Nephron progenitor cell (in vitro differentiated cells): ENCODE measurements at regions not wholly inside any gene's neighbourhood (a gene's known extent, or its start where the extent isn't known, plus 50 kb on each side); places are given as distances from the start of the nearest gene placed in this dataset.

Source experiments
- DNase-seq: peaks from one replicate; pipeline ENCODE4 v3.0.0; 2021
- H3K27ac Mint-ChIP-seq: 2 replicates; pipeline ENCODE4 v1.8.0; 2021; ENCODE audit warnings: mild to moderate bottlenecking, moderate library complexity, mixed read lengths
- H3K27me3 Mint-ChIP-seq: 2 replicates; pipeline ENCODE4 v1.8.0; 2021; ENCODE audit warnings: mild to moderate bottlenecking, low read depth, mixed read lengths; ENCODE audit not compliant: poor library complexity
- H3K36me3 Mint-ChIP-seq: 2 replicates; pipeline ENCODE4 v1.8.0; 2021; ENCODE audit warnings: low read depth, mixed read lengths
- H3K4me1 Mint-ChIP-seq: 2 replicates; pipeline ENCODE4 v1.8.0; 2021; ENCODE audit warnings: mixed read lengths
- H3K4me3 Mint-ChIP-seq: 2 replicates; pipeline ENCODE4 v1.8.0; 2021; ENCODE audit warnings: mild to moderate bottlenecking, moderate library complexity, mixed read lengths
- H3K9me3 Mint-ChIP-seq: 2 replicates; pipeline ENCODE4 v1.8.0; 2021; ENCODE audit warnings: mild to moderate bottlenecking, moderate library complexity, mixed read lengths
- CTCF ChIP-seq: fragments of 200-600 bp; sonication (generic); IDR thresholded peaks from 2 replicates; pipeline ENCODE4 v1.5.0; 2021; ENCODE audit warnings: antibody characterized with exemption

GRCh38 chr3:182046166-182046764 is 334.5 kb downstream of the SOX2 start:
- DNase-seq: no peak
- no peak overlapping the region for H3K4me3 Mint-ChIP-seq
- H3K9me3 Mint-ChIP-seq: peaks cover 9% of the 10 kb centered on the region
- no peaks in the 10 kb centered on the region for H3K36me3 Mint-ChIP-seq
- peaks cover 3% of the 10 kb centered on the region for H3K27me3 Mint-ChIP-seq
- peak overlapping the region; percentile 48 for H3K27ac Mint-ChIP-seq
- no peak for TF ChIP-seq CTCF
- H3K4me1 Mint-ChIP-seq: peaks cover 12% of the 10 kb centered on the region

- no peak for TF ChIP-seq CTCF
- peaks cover 9% of the 10 kb centered on the region for H3K4me1 Mint-ChIP-seq
- DNase-seq: no peak
- H3K27me3 Mint-ChIP-seq: no peaks in the 10 kb centered on the region
- H3K27ac Mint-ChIP-seq: no peak overlapping the region
- H3K4me3 Mint-ChIP-seq: no peak overlapping the region
- H3K36me3 Mint-ChIP-seq: no peaks in the 10 kb centered on the region
- no peaks in the 10 kb centered on the region for H3K9me3 Mint-ChIP-seq
Observed at GRCh38 chr3:182050932-182051331, 339.2 kb downstream of the SOX2 start.

GRCh38 chr3:182052332-182052731 is 340.6 kb downstream of the SOX2 start:
- no peak overlapping the region for H3K27ac Mint-ChIP-seq
- H3K36me3 Mint-ChIP-seq: no peaks in the 10 kb centered on the region
- H3K4me1 Mint-ChIP-seq: no peaks in the 10 kb centered on the region
- no peak for TF ChIP-seq CTCF
- no peaks in the 10 kb centered on the region for H3K9me3 Mint-ChIP-seq
- no peak for DNase-seq
- H3K4me3 Mint-ChIP-seq: no peak overlapping the region
- H3K27me3 Mint-ChIP-seq: no peaks in the 10 kb centered on the region

- no peak overlapping the region for H3K4me3 Mint-ChIP-seq
- no peaks in the 10 kb centered on the region for H3K9me3 Mint-ChIP-seq
- TF ChIP-seq CTCF: no peak
- DNase-seq: no peak
- H3K4me1 Mint-ChIP-seq: no peaks in the 10 kb centered on the region
- H3K36me3 Mint-ChIP-seq: no peaks in the 10 kb centered on the region
- H3K27ac Mint-ChIP-seq: no peak overlapping the region
- H3K27me3 Mint-ChIP-seq: no peaks in the 10 kb centered on the region
Observed at GRCh38 chr3:182052757-182053156, 341.0 kb downstream of the SOX2 start.

GRCh38 chr3:182058488-182058887 is 346.8 kb downstream of the SOX2 start:
- no peaks in the 10 kb centered on the region for H3K9me3 Mint-ChIP-seq
- no peak overlapping the region for H3K4me3 Mint-ChIP-seq
- TF ChIP-seq CTCF: no peak
- H3K27me3 Mint-ChIP-seq: no peaks in the 10 kb centered on the region
- H3K36me3 Mint-ChIP-seq: no peaks in the 10 kb centered on the region
- H3K27ac Mint-ChIP-seq: no peak overlapping the region
- no peaks in the 10 kb centered on the region for H3K4me1 Mint-ChIP-seq
- no peak for DNase-seq

- Mint-ChIP-seq H3K9me3 (no peaks in the 10 kb centered on the region), H3K4me1 (no peaks in the 10 kb centered on the region), H3K36me3 (no peaks in the 10 kb centered on the region), H3K27ac (no peak overlapping the region), H3K4me3 (no peak overlapping the region), H3K27me3 (no peaks in the 10 kb centered on the region)
- no peak for TF ChIP-seq CTCF
- DNase-seq: no peak
Observed at GRCh38 chr3:182063742-182064141, 352.0 kb downstream of the SOX2 start.
